ENCODE measurements at regions not wholly inside any gene's neighbourhood (a gene's known extent, or its start where the extent isn't known, plus 50 kb on each side); places are given as distances from the start of the nearest gene placed in this dataset.

GRCh38 chr17:77326076-77326591, 185.4 kb downstream of the SEC14L1 start:
- no peaks in the 10 kb centered on the region for H3K36me3 ChIP-seq (ENCODE audit: control insufficient read depth, insufficient read depth, low read length)
- H3K27me3 ChIP-seq (ENCODE audit: control insufficient read depth, insufficient read depth, low read length) = no peaks in the 10 kb centered on the region
- no peak overlapping the region for H3K4me3 ChIP-seq (ENCODE audit: low read depth, low read length)
- DNase-seq (ENCODE audit: low read depth) = no peak
- no peak for TF ChIP-seq CTCF (IDR thresholded peaks at IDR 0.05; ENCODE audit: insufficient read depth, low read length, poor library complexity, severe bottlenecking)

- DNase-seq (ENCODE audit: low read depth) = no peak
- no peak for TF ChIP-seq CTCF (IDR thresholded peaks at IDR 0.05; ENCODE audit: insufficient read depth, low read length, poor library complexity, severe bottlenecking)
- no peaks in the 10 kb centered on the region for H3K36me3 ChIP-seq (ENCODE audit: control insufficient read depth, insufficient read depth, low read length)
Observed at GRCh38 chr17:77326636-77327035, 185.9 kb downstream of the SEC14L1 start.

GRCh38 chr17:77327181-77327565, 186.4 kb downstream of the SEC14L1 start:
- Histone ChIP-seq H3K27me3 (ENCODE audit: control insufficient read depth, insufficient read depth, low read length) (no peaks in the 10 kb centered on the region), H3K4me3 (ENCODE audit: low read depth, low read length) (no peak overlapping the region), H3K36me3 (ENCODE audit: control insufficient read depth, insufficient read depth, low read length) (no peaks in the 10 kb centered on the region)
- no peak for DNase-seq (ENCODE audit: low read depth)
- no peak for TF ChIP-seq CTCF (IDR thresholded peaks at IDR 0.05; ENCODE audit: insufficient read depth, low read length, poor library complexity, severe bottlenecking)

More at GRCh38 chr17:77326636-77327035, 185.9 kb downstream of the SEC14L1 start:
- H3K4me3 ChIP-seq (ENCODE audit: low read depth, low read length) = no peak overlapping the region
- no peaks in the 10 kb centered on the region for H3K27me3 ChIP-seq (ENCODE audit: control insufficient read depth, insufficient read depth, low read length)

- no peaks in the 10 kb centered on the region for H3K27me3 ChIP-seq (ENCODE audit: control insufficient read depth, insufficient read depth, low read length)
- no peaks in the 10 kb centered on the region for H3K36me3 ChIP-seq (ENCODE audit: control insufficient read depth, insufficient read depth, low read length)
- DNase-seq (ENCODE audit: low read depth) = no peak
- TF ChIP-seq CTCF (IDR thresholded peaks at IDR 0.05; ENCODE audit: insufficient read depth, low read length, poor library complexity, severe bottlenecking) = no peak
- H3K4me3 ChIP-seq (ENCODE audit: low read depth, low read length) = no peak overlapping the region
Observed at GRCh38 chr17:77327566-77328464, 187.0 kb downstream of the SEC14L1 start.

- Histone ChIP-seq H3K36me3 (ENCODE audit: control insufficient read depth, insufficient read depth, low read length) (no peaks in the 10 kb centered on the region), H3K4me3 (ENCODE audit: low read depth, low read length) (no peak overlapping the region), H3K27me3 (ENCODE audit: control insufficient read depth, insufficient read depth, low read length) (no peaks in the 10 kb centered on the region)
- no peak for DNase-seq (ENCODE audit: low read depth)
- no peak for TF ChIP-seq CTCF (IDR thresholded peaks at IDR 0.05; ENCODE audit: insufficient read depth, low read length, poor library complexity, severe bottlenecking)
Observed at GRCh38 chr17:77328823-77329740, 188.3 kb downstream of the SEC14L1 start.
